NB4 (cell line): ENCODE measurements at regions not wholly inside any gene's neighbourhood (a gene's known extent, or its start where the extent isn't known, plus 50 kb on each side); places are given as distances from the start of the nearest gene placed in this dataset.

ENCODE experiments used
- POLR2A ChIP-seq: IDR thresholded peaks from 2 replicates; pipeline ENCODE4 v1.6.1; 2011; ENCODE audit warnings: mild to moderate bottlenecking; ENCODE audit not compliant: insufficient read length; ENCODE audit errors: extremely low read depth
- TF ChIP-seq, protein P1 (sequence below): IDR thresholded peaks from one replicate; pipeline ENCODE4 v1.5.1; 2012; ENCODE audit warnings: low read depth, low read length

DNA sequence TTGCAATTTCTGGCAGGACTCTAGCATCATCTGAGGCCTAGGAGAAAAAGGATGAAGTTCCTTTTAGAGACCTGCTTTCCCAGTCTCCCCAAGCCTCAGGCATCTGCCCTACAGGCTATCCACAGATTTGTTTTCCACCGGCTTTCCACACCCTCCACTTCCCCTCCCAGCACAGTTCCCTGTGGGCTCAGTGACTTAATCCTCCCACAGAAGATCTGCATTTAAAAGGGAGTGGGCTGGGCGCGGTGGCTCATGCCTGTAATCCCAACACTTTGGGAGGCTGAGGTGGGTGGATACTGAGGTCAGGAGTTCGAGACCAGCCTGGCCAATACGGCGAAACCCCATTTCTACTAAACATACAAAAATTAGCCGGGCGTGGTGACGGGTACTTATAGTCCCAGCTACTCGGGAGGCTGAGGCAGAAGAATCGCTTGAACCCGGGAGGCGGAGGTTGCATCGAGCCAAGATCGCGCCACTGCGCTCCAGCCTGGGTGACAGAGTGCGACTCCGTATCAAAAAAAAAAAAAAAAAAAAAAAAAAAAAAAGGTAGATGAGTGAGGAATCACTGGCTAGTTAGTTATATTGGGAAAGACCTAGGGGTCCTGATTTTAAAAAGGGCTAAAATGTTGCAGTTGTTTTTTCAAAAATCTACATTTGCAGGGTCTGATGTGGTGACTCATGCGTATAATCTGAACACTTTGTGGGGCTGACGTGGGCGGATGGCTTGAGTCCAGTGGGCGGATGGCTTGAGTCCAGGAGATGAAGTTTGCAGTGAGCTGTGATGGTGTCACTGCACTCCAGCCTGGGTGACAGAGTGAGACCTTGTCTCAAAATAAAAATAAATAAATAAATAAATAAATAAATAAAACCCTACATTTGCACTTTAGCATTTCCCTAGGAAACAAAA lies 119.5 kb downstream of the BAMBI start:
- TF ChIP-seq, protein P1, sequence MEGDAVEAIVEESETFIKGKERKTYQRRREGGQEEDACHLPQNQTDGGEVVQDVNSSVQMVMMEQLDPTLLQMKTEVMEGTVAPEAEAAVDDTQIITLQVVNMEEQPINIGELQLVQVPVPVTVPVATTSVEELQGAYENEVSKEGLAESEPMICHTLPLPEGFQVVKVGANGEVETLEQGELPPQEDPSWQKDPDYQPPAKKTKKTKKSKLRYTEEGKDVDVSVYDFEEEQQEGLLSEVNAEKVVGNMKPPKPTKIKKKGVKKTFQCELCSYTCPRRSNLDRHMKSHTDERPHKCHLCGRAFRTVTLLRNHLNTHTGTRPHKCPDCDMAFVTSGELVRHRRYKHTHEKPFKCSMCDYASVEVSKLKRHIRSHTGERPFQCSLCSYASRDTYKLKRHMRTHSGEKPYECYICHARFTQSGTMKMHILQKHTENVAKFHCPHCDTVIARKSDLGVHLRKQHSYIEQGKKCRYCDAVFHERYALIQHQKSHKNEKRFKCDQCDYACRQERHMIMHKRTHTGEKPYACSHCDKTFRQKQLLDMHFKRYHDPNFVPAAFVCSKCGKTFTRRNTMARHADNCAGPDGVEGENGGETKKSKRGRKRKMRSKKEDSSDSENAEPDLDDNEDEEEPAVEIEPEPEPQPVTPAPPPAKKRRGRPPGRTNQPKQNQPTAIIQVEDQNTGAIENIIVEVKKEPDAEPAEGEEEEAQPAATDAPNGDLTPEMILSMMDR, result no peak
- no peak for TF ChIP-seq POLR2A
